SK-N-SH (cell line): ENCODE measurements at regions not wholly inside any gene's neighbourhood (a gene's known extent, or its start where the extent isn't known, plus 50 kb on each side); places are given as distances from the start of the nearest gene placed in this dataset.

Source experiments
- CTCF ChIA-PET: fragments of 300-600, 350-600 bp; formaldehyde crosslinking; extraction: SDS; loops from one replicate; lab custom pipeline; 2021; lab: Yijun Ruan, JAX
- POLR2A ChIA-PET: fragments of 350-600 bp; sonication (Branson Sonifier 250); formaldehyde crosslinking; extraction: SDS; loops from one replicate; lab custom pipeline; 2020; ENCODE audit warnings: antibody characterized with exemption, inconsistent platforms; lab: Yijun Ruan, JAX
- DNase-seq: peaks from one replicate; pipeline ENCODE4 v3.0.0; 2012
- H2AFZ ChIP-seq: fragments of 200-600 bp; sonication (generic); 2 replicates; pipeline ENCODE4 v1.8.1; 2016; ENCODE audit warnings: antibody characterized with exemption, mild to moderate bottlenecking, low read depth
- H3F3A ChIP-seq: fragments of 200-600 bp; sonication (generic); replicated peaks from 2 replicates; pipeline ENCODE3; 2016; ENCODE audit warnings: antibody characterized with exemption, mild to moderate bottlenecking; ENCODE audit not compliant: insufficient read depth
- H3K27ac ChIP-seq, 2 experiments: fragments of 200-500 bp in 1 of 2; fragments of 200-600 bp in 1 of 2; sonication (Bioruptor generic) in 1 of 2; sonication (generic), shearing (Covaris generic) in 1 of 2; 2 replicates each; pipeline versions ENCODE4 v1.5.1 to v1.6.1; 2014 to 2016; ENCODE audit warnings: low read depth in 2 of 2, inconsistent platforms in 1 of 2, low read length in 1 of 2, mild to moderate bottlenecking in 1 of 2, mixed read lengths in 1 of 2
- H3K27me3 ChIP-seq: fragments of 200-600 bp; sonication (generic), shearing (Covaris generic); 2 replicates; pipeline ENCODE4 v1.6.1; 2016; ENCODE audit warnings: mixed run types; ENCODE audit not compliant: insufficient read depth
- H3K36me3 ChIP-seq, 2 experiments: fragments of 200-500 bp in 1 of 2; fragments of 200-600 bp in 1 of 2; sonication (Bioruptor generic) in 1 of 2; sonication (generic) in 1 of 2; replicated peaks in 1 of 2; 2 replicates each; pipeline versions ENCODE3 to v1.5.1; 2014 to 2016; ENCODE audit warnings: low read length in 1 of 2, mild to moderate bottlenecking in 1 of 2; ENCODE audit not compliant: insufficient read depth in 2 of 2, control insufficient read depth in 1 of 2
- H3K4me1 ChIP-seq, 2 experiments: fragments of 200-500 bp in 1 of 2; fragments of 200-600 bp in 1 of 2; sonication (Bioruptor generic) in 1 of 2; sonication (generic), shearing (Covaris generic) in 1 of 2; 2 replicates each; pipeline versions ENCODE4 v1.5.1 to v1.6.1; 2014 to 2016; ENCODE audit warnings: low read depth in 1 of 2, low read length in 1 of 2, mixed run types in 1 of 2; ENCODE audit not compliant: insufficient read depth in 2 of 2, control insufficient read depth in 1 of 2
- H3K4me2 ChIP-seq: fragments of 200-600 bp; sonication (generic), shearing (Covaris generic); 2 replicates; pipeline ENCODE4 v1.6.1; 2017; ENCODE audit warnings: mixed run types
- H3K4me3 ChIP-seq, 2 experiments: fragments of 200-500 bp in 1 of 2; fragments of 200-600 bp in 1 of 2; sonication (Bioruptor generic) in 1 of 2; sonication (generic), shearing (Covaris generic) in 1 of 2; 2 replicates each; pipeline versions ENCODE4 v1.5.1 to v1.8.1; 2014 to 2016; ENCODE audit warnings: low read depth in 2 of 2, inconsistent platforms in 1 of 2, low read length in 1 of 2, mild to moderate bottlenecking in 1 of 2, mixed read lengths in 1 of 2, moderate library complexity in 1 of 2
- H3K79me2 ChIP-seq: fragments of 200-600 bp; sonication (generic); 2 replicates; pipeline ENCODE4 v1.8.1; 2017; ENCODE audit warnings: mild to moderate bottlenecking; ENCODE audit not compliant: insufficient read depth
- H3K9ac ChIP-seq: fragments of 200-600 bp; sonication (generic); 2 replicates; pipeline ENCODE4 v1.6.1; 2017; ENCODE audit warnings: mixed run types
- H3K9me2 ChIP-seq: fragments of 200-600 bp; sonication (generic); 2 replicates; pipeline ENCODE4 v1.6.1; 2017; ENCODE audit warnings: mixed run types
- H3K9me3 ChIP-seq: fragments of 200-600 bp; sonication (generic); 2 replicates; pipeline ENCODE4 v1.6.1; 2017; ENCODE audit warnings: mixed run types, mild to moderate bottlenecking, moderate library complexity
- H4K20me1 ChIP-seq: fragments of 200-600 bp; sonication (generic); 2 replicates; pipeline ENCODE4 v1.6.1; 2017; ENCODE audit warnings: mild to moderate bottlenecking, mixed run types; ENCODE audit not compliant: insufficient read depth
- EZH2phosphoT487 ChIP-seq: fragments of 200-600 bp; sonication (generic); IDR thresholded peaks from 2 replicates; pipeline ENCODE4 v1.6.1; 2017; ENCODE audit warnings: low read depth, mixed run types, mild to moderate bottlenecking, antibody characterized with exemption, moderate library complexity, borderline replicate concordance
- FOXJ3 ChIP-seq: sonication (generic); formaldehyde crosslinking; IDR thresholded peaks from 2 replicates; pipeline ENCODE4 v1.5.1; 2020; ENCODE audit warnings: mild to moderate bottlenecking, missing genetic modification reagents
- FOXM1 ChIP-seq: IDR thresholded peaks from 2 replicates; pipeline ENCODE4 v1.4.0; 2012; ENCODE audit warnings: low read depth, mild to moderate bottlenecking
- JUND ChIP-seq: IDR thresholded peaks from 2 replicates; pipeline ENCODE4 v1.4.0; 2012
- MXI1 ChIP-seq: IDR thresholded peaks from 2 replicates; pipeline ENCODE4 v1.6.1; 2012; ENCODE audit warnings: mild to moderate bottlenecking, low read depth, low read length, improper control_type of control experiment
- RCOR1 ChIP-seq: fragments of 150-350 bp; IDR thresholded peaks from 2 replicates; pipeline ENCODE4 v1.6.1; 2017; ENCODE audit warnings: antibody characterized with exemption, low read length
- RFX5 ChIP-seq: IDR thresholded peaks from 2 replicates; pipeline ENCODE4 v1.6.1; 2012; ENCODE audit warnings: mild to moderate bottlenecking, improper control_type of control experiment, low read length
- RXRA ChIP-seq: IDR thresholded peaks from 2 replicates; pipeline ENCODE4 v1.4.0; 2012; ENCODE audit warnings: low read depth, mild to moderate bottlenecking, borderline replicate concordance
- SIN3A ChIP-seq: IDR thresholded peaks from 2 replicates; pipeline ENCODE4 v1.6.1; 2012; ENCODE audit warnings: low read depth, mild to moderate bottlenecking, low read length, moderate library complexity, borderline replicate concordance
- ZBTB33 ChIP-seq: IDR thresholded peaks from 2 replicates; pipeline ENCODE4 v1.4.0; 2012; ENCODE audit warnings: low read depth, borderline replicate concordance
- WGBS: methylation state at CpG from one replicate; pipeline ENCODE4 v1.1.6; 2017; ENCODE audit warnings: low lambda C conversion rate; 5-methylcytosine and 5-hydroxymethylcytosine counted together
- TF ChIP-seq, protein P1 (sequence below): fragments of 200-600 bp; sonication (generic); IDR thresholded peaks from 2 replicates; pipeline ENCODE4 v1.6.1; 2017; ENCODE audit warnings: antibody characterized with exemption, mild to moderate bottlenecking, moderate library complexity
- TF ChIP-seq, protein P2 (sequence below): IDR thresholded peaks from 2 replicates; pipeline ENCODE4 v1.6.1; 2012; ENCODE audit warnings: mild to moderate bottlenecking, low read depth, low read length, moderate library complexity

GRCh38 chr16:86219655-86220445, 290.5 kb upstream of the FOXF1 start:
- POLR2A ChIA-PET: no interaction called here

DNA sequence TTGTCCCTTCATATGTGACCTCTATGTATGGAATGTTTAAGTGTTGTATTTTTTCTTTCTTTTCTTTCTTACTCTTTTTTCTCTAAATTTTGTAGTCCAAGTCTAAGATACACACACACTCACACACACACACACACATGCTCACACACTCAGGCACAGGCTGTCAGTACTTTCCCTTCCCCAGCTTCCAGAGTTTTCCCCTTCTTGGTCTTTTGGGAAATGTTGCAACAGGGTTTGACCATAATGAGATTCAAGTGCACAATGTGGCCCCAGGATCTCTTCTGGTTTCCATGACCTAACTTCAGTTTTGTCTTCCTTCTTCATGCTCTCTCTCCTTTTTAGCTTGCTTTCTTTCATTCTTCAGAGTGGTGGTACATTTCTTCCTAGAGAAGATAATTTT, 289.8 kb upstream of the FOXF1 start:
- no peaks in the 10 kb centered on the region for H3K9me3 ChIP-seq
- H3K4me3 ChIP-seq: no peak overlapping the region
- no peak overlapping the region for H3K9ac ChIP-seq
- no peak for DNase-seq
- H4K20me1 ChIP-seq: no peaks in the 10 kb centered on the region
- 0 out of 4 replicates have a peak, but pooled peaks cover 0 to 4% of the 10 kb centered on the region in 2 experiments for H3K4me1 ChIP-seq
- no peaks in the 10 kb centered on the region for H3K36me3 ChIP-seq
- no peak for TF ChIP-seq RCOR1
- TF ChIP-seq, protein P1, sequence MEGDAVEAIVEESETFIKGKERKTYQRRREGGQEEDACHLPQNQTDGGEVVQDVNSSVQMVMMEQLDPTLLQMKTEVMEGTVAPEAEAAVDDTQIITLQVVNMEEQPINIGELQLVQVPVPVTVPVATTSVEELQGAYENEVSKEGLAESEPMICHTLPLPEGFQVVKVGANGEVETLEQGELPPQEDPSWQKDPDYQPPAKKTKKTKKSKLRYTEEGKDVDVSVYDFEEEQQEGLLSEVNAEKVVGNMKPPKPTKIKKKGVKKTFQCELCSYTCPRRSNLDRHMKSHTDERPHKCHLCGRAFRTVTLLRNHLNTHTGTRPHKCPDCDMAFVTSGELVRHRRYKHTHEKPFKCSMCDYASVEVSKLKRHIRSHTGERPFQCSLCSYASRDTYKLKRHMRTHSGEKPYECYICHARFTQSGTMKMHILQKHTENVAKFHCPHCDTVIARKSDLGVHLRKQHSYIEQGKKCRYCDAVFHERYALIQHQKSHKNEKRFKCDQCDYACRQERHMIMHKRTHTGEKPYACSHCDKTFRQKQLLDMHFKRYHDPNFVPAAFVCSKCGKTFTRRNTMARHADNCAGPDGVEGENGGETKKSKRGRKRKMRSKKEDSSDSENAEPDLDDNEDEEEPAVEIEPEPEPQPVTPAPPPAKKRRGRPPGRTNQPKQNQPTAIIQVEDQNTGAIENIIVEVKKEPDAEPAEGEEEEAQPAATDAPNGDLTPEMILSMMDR: no peak
- TF ChIP-seq FOXM1: no peak
- TF ChIP-seq, protein P2, sequence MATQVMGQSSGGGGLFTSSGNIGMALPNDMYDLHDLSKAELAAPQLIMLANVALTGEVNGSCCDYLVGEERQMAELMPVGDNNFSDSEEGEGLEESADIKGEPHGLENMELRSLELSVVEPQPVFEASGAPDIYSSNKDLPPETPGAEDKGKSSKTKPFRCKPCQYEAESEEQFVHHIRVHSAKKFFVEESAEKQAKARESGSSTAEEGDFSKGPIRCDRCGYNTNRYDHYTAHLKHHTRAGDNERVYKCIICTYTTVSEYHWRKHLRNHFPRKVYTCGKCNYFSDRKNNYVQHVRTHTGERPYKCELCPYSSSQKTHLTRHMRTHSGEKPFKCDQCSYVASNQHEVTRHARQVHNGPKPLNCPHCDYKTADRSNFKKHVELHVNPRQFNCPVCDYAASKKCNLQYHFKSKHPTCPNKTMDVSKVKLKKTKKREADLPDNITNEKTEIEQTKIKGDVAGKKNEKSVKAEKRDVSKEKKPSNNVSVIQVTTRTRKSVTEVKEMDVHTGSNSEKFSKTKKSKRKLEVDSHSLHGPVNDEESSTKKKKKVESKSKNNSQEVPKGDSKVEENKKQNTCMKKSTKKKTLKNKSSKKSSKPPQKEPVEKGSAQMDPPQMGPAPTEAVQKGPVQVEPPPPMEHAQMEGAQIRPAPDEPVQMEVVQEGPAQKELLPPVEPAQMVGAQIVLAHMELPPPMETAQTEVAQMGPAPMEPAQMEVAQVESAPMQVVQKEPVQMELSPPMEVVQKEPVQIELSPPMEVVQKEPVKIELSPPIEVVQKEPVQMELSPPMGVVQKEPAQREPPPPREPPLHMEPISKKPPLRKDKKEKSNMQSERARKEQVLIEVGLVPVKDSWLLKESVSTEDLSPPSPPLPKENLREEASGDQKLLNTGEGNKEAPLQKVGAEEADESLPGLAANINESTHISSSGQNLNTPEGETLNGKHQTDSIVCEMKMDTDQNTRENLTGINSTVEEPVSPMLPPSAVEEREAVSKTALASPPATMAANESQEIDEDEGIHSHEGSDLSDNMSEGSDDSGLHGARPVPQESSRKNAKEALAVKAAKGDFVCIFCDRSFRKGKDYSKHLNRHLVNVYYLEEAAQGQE: no peak
- no peak for TF ChIP-seq ZBTB33
- no peak for TF ChIP-seq MXI1
- TF ChIP-seq RXRA: no peak
- TF ChIP-seq JUND: no peak
- TF ChIP-seq SIN3A: no peak
- TF ChIP-seq FOXJ3 (CRISPR knock-in tag): no peak
- CTCF ChIA-PET: no interaction called here
- no peaks in the 10 kb centered on the region for H3F3A ChIP-seq
- no peaks in the 10 kb centered on the region for H3K79me2 ChIP-seq
- no peak overlapping the region for H3K27ac ChIP-seq
- POLR2A ChIA-PET: no interaction called here
- H3K27me3 ChIP-seq: peaks cover 71% of the 10 kb centered on the region
- no peak overlapping the region for H2AFZ ChIP-seq
- H3K9me2 ChIP-seq: no peaks in the 10 kb centered on the region
- no peak overlapping the region for H3K4me2 ChIP-seq

More at GRCh38 chr16:86219655-86220445, 290.5 kb upstream of the FOXF1 start:
- Histone ChIP-seq H3K4me3 (no peak overlapping the region), H3K27ac (no peak overlapping the region), H3K9me2 (no peaks in the 10 kb centered on the region), H3K36me3 (no peaks in the 10 kb centered on the region), H3K4me2 (no peak overlapping the region), H3K79me2 (no peaks in the 10 kb centered on the region), H3K9ac (no peak overlapping the region), H2AFZ (no peak overlapping the region), H3K9me3 (no peaks in the 10 kb centered on the region), H3F3A (no peaks in the 10 kb centered on the region), H4K20me1 (no peaks in the 10 kb centered on the region), H3K4me1 (0 out of 4 replicates have a peak, but pooled peaks cover 0 to 4% of the 10 kb centered on the region in 2 experiments), H3K27me3 (peaks cover 76% of the 10 kb centered on the region)
- TF ChIP-seq EZH2phosphoT487: no peak
- TF ChIP-seq RFX5: no peak
- 8% methylated on average over 22 of the region's 22 CpGs for WGBS
- CTCF ChIA-PET: no interaction called here
- no peak for DNase-seq
